HG03521 (cell line): ENCODE measurements at regions not wholly inside any gene's neighbourhood (a gene's known extent, or its start where the extent isn't known, plus 50 kb on each side); places are given as distances from the start of the nearest gene placed in this dataset.
"Not testable (repeated sequence)": the region's sequence is repeated elsewhere in the genome, so short reads cannot be mapped to it uniquely, and the experiment has no call there.

Source experiments
- ATAC-seq: cut with Tn5 transposase; IDR thresholded peaks from one replicate; pipeline ENCODE4 v1.9.1; 2021; ENCODE audit warnings: mild to moderate bottlenecking, moderate library complexity; ENCODE audit not compliant: unreplicated experiment

DNA sequence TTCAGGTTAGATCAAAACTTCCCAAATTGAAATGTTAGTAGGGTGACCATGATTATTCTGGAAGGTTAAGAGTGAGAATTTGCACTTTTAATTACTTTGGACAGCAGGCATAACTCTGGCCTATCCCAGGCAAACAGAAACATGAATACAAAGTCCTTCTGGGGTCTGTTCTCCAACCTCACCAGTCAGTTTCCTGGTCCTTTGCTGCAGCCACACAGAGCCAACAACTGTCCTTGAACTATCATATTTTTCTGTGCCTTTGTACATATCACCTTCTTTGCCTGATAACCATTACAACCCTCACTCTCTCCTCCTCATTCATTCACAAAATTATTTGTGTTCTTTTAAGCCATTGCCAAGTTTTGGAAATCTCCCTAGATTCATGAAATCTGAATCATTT lies 126.0 kb upstream of the GBE1 start:
- ATAC-seq = no peak

GRCh38 chr3:81886081-81886480 lies 124.6 kb upstream of the GBE1 start:
- ATAC-seq = no peak

DNA sequence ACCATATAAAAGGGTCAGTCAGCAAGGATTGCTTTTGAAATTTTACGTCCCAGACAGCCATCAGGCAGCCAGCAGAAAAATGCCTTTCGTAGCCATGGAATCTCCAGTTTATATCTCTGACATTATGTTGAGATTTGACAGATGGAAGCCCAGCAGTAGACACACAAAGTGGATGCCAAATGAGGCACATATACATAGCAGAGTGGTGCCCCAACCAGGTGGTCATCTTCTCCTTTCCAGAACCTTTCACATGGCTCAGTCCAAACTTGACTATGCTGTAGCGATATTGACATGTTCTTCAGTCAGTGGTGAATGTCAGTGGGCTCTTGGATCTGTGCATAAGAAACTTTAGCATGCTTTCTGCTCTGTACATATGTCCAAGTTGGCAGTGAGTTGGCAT lies 123.3 kb upstream of the GBE1 start:
- no peak for ATAC-seq

GRCh38 chr3:81876826-81877225 lies 115.4 kb upstream of the GBE1 start:
- ATAC-seq = no peak

- no peak for ATAC-seq
Measured at GRCh38 chr3:81874738-81875137, 113.3 kb upstream of the GBE1 start.

DNA sequence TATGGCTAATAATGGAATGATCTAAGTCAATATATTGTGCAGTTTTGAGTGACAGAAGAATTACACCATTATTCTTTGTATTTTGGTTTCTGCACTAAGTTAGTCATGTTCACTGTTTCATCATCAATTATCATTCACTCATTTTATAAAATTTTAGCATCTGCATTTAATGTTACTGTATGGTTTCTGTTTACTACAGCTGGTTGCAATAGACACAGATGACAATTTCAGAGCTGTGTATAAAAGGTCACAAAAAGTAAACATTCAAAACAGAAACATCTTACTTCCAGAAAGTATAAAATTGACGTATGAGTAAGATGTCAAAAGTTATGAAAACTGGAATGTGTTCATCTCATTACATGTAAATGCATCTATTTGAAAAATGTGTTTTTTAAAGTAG lies 111.1 kb upstream of the GBE1 start:
- no peak for ATAC-seq

DNA sequence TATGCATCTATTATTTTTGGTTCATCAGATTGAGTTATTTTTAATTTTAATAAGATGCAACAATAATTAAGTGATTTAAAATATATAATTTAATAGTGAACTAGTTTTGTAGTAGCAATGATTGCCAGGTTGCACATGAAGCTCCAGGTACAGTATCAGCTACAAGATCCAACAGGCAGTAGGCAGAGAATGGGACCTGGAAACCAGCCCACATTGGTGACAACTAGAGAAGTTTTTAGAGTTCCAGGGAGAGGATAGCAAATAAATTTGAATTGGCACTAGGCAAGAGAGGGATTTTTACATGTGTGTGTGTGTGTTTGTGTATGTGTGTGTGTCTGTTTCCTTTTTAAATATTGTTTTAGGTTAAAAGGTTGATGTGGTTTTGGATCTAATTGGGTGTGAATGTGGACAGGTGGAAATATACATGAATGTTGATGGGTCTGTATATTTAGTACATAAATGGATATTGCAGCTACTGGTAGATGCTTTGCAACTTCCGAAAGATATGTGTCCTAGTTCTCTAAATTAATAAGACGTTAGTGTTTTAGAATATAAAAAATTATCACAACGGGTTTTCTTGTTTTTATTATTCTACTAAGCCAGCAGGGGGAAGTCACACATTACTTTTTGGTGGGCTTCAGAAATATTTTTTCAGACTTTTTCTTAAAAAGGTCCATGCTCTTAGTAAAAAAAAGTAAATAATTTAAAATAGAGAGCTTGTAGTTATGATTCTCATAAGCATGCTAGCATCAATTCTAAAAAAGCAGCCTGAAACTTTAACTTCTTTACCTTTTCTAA lies 110.1 kb upstream of the GBE1 start:
- ATAC-seq = no peak

DNA sequence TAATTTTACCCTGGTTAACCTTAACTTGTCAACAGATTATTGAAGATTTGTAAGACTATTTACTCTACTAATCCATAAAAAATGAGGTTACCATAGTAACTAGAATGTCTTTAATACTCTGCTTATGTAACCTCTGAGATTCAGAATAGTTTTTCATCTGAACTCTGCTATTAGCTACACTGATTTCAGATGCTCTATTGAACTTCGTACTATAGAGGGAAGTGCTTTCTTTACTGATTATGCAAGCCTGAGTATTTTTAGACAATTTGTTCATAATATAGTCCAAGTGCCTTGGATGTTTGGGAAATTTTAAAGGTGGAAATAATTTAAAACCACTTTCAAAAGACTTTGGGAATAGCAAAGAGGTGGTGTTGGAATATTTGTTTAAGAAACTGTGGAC lies 107.9 kb upstream of the GBE1 start:
- ATAC-seq = no peak

DNA sequence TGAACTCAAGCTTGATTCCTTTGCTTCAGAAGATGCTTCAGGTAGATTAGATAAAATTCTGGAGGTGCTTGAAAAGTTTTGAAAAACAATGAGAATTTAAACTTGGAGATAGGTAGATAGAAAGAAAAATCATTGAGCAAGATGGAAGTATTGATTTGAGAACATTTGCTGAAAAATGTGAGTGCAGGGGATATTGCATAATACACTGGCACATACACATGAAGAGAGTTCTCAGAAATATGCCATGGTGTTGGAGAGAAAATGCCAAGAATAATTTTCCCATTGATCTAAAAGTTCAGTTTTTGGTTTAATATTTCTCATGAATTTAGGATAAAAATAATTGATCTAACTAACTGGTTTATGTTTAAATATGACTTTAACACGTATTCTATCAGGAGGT lies 107.2 kb upstream of the GBE1 start:
- ATAC-seq = no peak

GRCh38 chr3:81867875-81868274 lies 106.4 kb upstream of the GBE1 start:
- ATAC-seq = no peak

- not testable (repeated sequence) for ATAC-seq
Measured at GRCh38 chr3:81865164-81865563, 103.7 kb upstream of the GBE1 start.

DNA sequence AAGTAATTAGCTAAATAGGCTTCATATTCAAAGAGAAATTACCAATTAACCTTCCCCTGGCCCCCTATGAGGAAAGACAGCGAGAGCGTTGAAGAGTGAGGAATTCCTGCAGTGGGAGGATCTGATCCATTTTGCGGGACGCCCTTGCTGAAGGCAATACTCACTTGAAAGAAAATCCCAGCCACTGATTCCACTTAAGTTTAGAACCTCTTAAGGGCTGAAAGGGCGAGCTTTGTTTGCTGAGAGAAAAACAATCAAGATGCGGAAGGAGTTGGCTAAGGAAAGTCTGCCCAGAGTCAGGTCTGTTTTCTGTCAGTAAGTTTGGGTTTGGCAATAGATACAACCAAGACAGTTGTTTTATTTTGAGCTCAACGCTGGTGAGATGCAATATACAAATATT lies 102.8 kb upstream of the GBE1 start:
- ATAC-seq = no peak

DNA sequence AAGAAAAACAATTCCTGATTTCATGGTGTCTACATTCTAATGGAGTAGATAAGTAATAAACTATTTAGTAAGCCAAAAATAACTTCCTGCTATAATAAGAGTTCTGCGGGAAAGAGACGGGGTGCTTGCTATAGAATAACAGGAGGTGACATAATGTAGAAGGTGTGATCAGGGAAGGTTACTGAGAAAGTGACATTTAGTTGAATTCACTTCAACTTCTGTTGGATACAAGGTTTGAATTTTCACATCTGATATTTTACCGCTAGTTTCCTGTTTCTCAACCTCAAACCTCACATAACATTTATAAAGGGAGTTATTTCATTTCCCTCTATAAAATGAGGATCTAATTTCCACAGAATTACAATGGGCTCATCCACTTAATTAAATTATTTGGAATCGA lies 102.3 kb upstream of the GBE1 start:
- no peak for ATAC-seq

GRCh38 chr3:81861593-81861992 lies 100.1 kb upstream of the GBE1 start:
- ATAC-seq = no peak

DNA sequence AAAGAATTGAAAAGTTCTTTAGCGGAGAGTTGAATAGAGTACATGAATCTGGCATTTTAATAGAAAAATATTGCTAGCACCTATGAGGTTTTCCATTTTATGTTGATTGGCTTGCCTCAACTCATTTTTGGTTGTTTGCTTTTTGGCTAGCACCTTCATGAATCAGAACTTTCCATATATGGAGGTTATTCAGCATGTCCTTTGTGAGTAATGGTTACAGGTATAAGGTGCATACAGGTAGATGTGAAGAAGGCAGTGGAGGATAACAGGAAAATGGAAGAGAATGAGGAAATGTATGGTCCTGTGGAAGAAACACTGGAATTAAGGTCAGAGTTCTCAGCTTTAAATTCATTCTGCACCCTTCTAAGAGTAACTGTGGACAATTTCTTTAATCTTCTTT lies 98.1 kb upstream of the GBE1 start:
- no peak for ATAC-seq

- ATAC-seq = no peak
Measured at GRCh38 chr3:81853431-81853830, 92.0 kb upstream of the GBE1 start.

DNA sequence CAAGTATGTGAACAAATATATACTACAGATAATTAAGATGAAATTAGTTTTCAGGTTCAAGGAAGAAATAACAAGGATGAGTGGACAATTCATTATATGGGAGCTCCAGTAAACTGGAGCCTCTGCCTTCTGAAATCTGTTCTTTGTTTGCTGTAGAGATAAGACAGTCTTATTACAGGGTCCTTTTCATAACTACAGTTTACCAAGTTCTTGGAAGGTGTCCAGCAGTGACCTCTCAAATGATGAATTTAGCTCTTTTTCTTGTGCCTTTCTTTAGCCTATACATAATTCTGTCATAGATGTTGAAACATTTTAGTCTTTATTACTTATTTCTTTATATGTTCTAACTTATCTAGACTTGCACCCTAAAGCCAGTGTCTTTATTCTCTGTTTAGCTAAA lies 89.7 kb upstream of the GBE1 start:
- ATAC-seq = no peak

DNA sequence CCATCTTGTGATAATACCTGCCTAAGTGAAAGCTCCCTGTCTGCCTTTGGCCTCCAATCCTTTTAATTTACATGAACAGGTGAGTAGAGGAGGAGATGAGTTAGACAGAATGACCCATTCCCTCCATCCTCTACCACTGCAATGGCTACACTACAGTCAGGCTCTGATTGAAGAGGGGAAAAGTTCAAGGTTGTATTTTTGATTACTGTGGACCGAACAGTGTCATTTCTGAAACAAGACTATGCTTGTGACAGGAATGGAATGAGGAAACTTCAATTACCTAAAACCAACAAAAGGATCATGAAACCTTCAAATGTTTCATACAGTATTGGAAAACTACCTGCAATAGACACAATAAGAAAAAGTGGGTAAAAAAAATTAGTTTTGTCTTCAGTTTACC lies 85.5 kb upstream of the GBE1 start:
- no peak for ATAC-seq

DNA sequence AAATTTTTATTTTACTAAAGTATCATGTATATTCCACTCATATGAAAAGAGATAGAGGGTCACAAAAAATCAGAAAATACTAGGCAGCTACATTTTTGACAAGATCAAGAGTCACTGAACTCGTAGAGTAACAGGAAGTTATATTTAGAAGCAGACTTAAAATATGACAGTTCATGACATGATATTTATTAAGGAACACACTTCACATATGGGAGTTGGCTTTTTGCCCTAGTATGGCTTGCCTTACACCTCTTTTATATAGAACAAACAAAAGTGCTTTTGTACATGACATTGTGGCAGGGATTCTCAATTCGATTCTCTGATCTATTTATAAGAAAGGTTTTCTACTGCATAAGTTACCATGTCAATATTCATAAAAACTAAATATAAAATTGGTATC lies 80.1 kb upstream of the GBE1 start:
- no peak for ATAC-seq

- ATAC-seq = no peak
Measured at GRCh38 chr3:81839504-81840094, 78.2 kb upstream of the GBE1 start.

GRCh38 chr3:81838457-81838856 lies 77.0 kb upstream of the GBE1 start:
- ATAC-seq = no peak

DNA sequence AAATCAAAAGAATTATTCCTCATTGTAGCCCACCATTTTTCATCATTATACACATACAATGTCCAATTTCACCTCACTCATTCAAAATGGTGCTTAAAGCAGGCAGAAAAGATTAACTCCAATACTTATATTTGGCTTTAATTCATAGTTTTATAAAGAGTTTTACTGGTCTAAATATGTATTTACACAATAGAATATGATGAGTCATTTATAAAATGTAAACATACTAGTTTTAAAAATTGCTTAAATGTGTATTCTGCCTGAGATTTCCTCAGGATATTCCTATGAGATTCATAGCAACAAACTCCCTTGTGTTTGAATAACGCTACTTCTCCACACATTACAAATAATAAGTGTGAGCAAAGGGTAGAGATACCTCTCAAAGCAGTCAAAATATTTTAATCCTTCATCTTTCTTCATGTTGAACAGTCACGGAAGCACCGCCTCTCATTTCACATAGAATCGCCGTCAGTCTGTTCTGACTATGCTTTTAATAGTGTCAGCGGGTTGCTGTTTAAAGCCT lies 75.7 kb upstream of the GBE1 start:
- ATAC-seq = no peak

DNA sequence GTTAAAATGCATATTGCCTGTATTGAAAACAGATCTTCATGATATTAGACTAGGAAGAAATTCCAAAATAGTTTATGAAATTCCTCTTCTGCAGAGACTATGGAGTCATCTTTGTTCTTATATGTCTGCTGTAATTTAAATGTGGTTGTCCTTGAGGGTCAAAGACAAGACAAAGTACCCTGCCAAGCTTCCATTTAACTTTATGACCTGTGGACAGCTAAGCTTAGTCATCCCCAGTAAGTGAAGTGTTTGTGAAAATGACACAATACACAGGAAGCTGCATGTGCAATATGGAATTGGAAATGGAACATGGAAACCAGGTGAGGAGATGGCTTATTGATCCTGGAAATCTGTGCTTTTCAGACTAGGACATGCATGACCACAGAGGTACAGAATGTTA lies 68.5 kb upstream of the GBE1 start:
- ATAC-seq = no peak
